Renal cortical epithelial cell (primary cell): ENCODE measurements at regions not wholly inside any gene's neighbourhood (a gene's known extent, or its start where the extent isn't known, plus 50 kb on each side); places are given as distances from the start of the nearest gene placed in this dataset.
"Not testable (repeated sequence)": the region's sequence is repeated elsewhere in the genome, so short reads cannot be mapped to it uniquely, and the experiment has no call there.

Experiments
- DNase-seq: peaks from one replicate; pipeline ENCODE4 v3.0.0-alpha.2; 2011; ENCODE audit warnings: low read depth

DNA sequence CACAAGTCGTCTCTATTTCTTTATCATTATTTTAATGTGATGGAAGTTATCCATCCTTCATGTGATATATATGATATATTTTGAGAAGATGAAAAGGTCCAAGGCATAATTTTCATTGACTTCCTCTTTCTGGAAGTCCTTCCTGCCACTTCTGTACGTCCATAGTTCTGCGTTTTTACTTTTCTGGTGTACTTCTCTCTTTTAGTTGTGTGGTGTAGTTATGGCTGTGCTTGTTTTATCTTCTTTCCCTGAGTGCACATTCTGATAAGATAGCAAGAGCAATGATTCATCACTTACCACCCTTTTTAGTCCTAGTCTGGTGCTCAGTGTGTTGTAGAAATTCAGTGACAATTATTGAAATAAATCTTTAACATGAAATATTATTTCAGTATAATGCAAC lies 231.3 kb upstream of the FERD3L start:
- no peak for DNase-seq

DNA sequence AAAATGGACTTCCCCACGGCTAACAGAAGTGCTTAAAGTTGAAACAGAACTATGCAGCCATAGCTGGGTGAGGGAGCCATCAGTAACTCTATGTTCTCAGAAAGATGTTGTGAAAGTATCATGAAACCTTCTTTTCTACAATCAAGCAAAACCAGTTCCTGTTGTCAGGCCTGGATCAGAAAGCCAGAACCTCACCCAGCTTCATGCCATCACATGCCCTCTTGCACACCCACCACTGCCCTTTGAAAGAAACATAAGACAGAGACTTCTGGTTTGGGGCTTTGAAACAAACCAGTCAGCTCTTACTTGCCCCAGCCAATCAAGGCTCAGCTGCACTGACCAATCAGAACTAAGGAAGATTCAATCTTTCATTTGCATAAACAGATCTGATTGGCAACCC lies 230.8 kb upstream of the FERD3L start:
- DNase-seq, result no peak

DNA sequence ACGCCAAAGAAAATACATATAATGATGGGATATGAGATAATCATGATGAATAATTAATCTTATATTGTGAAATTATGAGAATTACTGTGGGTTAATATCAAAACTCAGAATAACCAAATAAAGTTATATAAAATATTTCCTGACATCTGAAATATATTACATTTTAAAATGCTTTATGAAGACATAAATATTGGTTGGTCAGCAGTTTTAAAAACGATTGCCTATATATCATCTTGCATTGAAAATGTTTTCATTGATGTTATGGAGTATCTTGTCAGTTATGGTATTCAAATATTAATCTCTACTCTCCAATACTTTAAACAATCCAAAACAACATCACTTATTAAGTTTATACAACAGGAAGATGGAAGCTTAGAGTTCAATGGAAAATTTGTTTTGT lies 228.1 kb upstream of the FERD3L start:
- DNase-seq, result no peak

GRCh38 chr7:19369806-19370205 lies 224.6 kb upstream of the FERD3L start:
- no peak for DNase-seq

- no peak for DNase-seq
These were observed 224.0 kb upstream of the FERD3L start for GRCh38 chr7:19369182-19369581.

- DNase-seq, result no peak
These were observed 223.3 kb upstream of the FERD3L start for GRCh38 chr7:19368491-19368925.

DNA sequence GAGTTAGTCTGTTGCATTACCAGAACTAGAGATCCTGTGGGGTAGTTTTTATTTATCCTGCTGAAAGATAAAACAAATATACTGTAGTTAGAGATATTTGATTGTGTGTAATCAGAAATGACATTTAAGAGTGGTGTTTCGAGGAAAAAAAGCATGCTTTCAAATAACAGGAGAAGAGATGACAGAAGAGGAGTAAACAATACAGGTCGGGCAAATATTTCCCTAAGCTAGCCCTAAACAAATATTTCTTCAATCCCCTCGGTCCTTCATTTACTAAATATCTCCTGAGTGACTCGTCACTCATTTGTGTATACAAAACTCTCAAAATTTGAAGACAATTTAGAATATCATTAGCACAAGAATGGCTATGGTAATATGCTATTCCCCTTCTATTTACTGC lies 219.7 kb upstream of the FERD3L start:
- no peak for DNase-seq

- DNase-seq, result no peak
These were observed 216.9 kb upstream of the FERD3L start for GRCh38 chr7:19362099-19362498.

DNA sequence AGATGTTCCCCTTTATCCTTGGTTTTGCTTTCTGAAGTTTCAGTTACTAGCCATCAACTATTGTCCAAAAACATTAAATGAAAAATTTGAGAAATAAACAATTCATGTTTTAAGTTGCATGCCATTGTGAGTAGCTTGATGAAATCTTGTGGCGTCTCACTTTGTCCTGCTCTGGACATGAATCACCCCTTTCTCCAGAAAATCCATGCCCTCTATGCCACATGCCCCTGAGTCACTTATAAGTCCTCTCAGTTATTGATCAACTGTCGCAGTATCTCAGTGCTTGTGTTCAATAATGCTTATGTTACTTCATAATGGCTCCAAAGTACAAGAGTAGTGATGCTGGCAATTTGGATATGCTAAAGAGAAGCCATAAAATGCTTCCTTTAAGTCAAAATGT lies 208.0 kb upstream of the FERD3L start:
- DNase-seq, result no peak

GRCh38 chr7:19352305-19352695 lies 207.1 kb upstream of the FERD3L start:
- DNase-seq, result no peak

GRCh38 chr7:19351341-19352304 lies 206.4 kb upstream of the FERD3L start:
- DNase-seq, result no peak

GRCh38 chr7:19339512-19339911 lies 194.3 kb upstream of the FERD3L start:
- no peak for DNase-seq

DNA sequence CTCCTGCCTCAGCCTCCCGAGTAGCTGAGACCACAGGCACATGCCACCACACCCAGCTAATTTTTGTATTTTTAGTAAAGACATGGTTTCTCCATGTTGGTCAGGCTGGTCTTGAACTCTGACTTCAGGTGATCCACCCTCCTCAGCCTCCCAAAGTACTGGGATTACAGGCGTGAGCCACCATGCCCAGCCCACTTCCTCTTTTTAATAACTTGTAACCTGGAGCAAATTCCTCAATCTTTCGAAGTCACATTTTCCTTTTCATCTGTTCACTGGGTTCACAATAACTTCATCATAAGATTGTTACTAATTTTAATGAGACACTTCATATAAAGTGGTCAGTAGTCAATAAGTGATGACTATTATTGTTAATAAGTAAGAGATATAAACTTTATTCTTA lies 193.3 kb upstream of the FERD3L start:
- not testable (repeated sequence) for DNase-seq

DNA sequence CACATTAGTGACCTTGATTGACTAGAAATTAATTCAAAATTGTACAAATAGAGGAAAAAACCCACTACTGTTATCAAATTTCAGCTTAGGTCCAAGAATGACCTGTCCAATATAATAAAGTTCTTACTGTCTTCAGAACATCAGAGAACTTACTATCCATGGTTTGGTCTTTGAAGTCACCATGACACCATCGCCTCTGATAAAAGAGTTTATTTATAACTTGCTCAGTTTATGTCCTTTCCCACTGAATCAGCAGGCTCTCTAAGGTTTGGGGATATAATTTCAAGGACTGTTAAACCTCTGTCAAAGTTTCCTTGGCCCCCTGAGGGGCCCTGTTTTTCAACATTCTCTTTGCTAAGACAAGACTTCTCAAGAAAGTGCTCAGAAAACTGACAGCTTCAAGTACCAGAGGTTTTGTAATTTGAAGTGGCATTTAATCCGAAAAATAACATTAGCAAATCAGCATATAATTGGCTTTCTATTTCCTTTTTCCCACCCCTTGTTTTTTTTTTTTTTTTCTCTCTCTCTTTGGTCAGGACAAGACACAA lies 191.7 kb upstream of the FERD3L start:
- no peak for DNase-seq

DNA sequence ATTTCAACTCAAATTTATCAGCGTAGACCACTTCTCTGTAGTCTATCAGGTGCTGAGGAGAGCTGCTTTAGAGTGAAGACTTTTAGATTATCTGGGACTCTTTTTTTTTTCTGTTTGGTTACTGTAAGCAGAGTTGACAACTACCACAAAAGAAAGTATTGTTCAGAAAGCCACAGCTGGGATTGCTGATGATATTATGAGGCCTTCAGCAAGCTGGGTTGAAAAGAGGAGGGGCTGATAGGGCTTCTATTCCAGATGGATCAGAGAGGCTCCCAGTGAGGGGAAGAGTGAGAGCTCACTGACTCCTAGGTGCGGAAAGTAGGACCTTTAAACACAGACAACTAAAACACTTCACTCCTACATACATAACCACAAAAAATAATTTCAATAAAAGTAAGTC lies 188.5 kb upstream of the FERD3L start:
- no peak for DNase-seq

DNA sequence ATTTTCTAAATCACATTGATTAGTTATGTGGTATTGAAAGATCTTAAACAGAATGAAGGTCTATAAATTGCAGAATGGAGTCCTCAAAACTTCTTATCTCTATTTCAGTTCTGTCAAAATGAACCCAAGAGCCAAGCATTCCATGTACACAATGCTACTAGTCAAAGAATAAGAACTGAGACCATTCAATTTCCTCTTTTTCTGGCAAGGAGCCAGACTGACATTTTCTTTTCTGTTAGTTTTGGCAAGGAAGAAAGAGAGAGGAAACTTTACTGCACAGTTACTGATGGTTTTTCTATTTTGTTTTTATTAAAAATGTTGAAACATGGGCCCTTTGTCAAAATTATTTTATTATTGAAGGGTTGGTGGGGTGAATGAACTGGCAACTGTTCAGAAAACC lies 181.8 kb upstream of the FERD3L start:
- DNase-seq, result no peak

DNA sequence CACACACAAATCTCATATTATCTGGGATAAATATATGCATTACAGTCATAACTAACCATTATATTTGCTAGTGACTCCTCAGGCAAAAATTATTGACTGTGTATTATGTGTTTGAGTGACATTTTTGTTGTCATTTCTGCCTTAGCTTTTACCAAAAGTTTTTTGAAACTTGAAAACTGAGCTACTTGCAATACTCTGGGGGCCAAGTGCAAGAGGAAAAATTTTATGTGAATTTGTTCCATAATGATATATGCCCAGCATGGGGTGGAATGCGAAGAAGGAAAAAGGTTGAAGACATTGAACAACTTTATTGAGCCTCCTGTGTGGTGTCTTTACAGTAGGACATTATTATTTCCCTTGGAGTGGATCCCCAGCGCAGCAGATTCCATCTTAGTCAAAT lies 176.8 kb upstream of the FERD3L start:
- no peak for DNase-seq

GRCh38 chr7:19318287-19318686 lies 173.1 kb upstream of the FERD3L start:
- no peak for DNase-seq

GRCh38 chr7:19317461-19317860 lies 172.2 kb upstream of the FERD3L start:
- DNase-seq, result no peak

- DNase-seq, result no peak
These were observed 167.2 kb upstream of the FERD3L start for GRCh38 chr7:19312416-19312815.

GRCh38 chr7:19307554-19307953 lies 162.3 kb upstream of the FERD3L start:
- no peak for DNase-seq

- no peak for DNase-seq
These were observed 160.5 kb upstream of the FERD3L start for GRCh38 chr7:19305698-19306097.

DNA sequence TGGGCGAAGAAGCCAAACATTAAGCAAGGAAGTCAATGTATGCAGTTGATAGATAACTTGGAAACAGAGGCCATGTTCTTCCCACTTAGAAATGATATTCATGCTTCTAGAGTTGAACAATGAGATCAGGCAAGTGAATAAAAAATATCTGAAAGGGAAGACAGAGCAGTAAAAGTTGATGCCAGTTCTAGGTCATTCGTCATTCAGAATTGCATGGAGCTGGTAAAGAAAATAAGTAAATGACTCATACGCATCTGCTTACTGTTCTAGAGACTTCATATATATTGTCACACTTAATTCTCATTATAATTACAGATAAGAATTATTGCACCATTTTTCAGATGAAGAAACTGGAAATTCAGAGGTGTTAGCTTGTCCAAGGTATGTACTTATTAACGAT lies 158.9 kb upstream of the FERD3L start:
- no peak for DNase-seq

GRCh38 chr7:19302731-19303130 lies 157.5 kb upstream of the FERD3L start:
- DNase-seq, result no peak
